ENCODE measurements at regions not wholly inside any gene's neighbourhood (a gene's known extent, or its start where the extent isn't known, plus 50 kb on each side); places are given as distances from the start of the nearest gene placed in this dataset.

GRCh38 chr7:18257711-18258110, 230.1 kb upstream of the PRPS1L1 start:
- no peak for TF ChIP-seq CTCF (conservative IDR thresholded peaks at IDR 0.05; ENCODE audit: low read depth in 2 of 2)
- TF ChIP-seq EZH2phosphoT487 (IDR thresholded peaks at IDR 0.05; ENCODE audit: unreplicated experiment): no peak
- TF ChIP-seq EZH2 (IDR thresholded peaks at IDR 0.05; ENCODE audit: low read depth, unreplicated experiment): no peak
- no peak for TF ChIP-seq CREB1 (CRISPR knock-in tag; IDR thresholded peaks at IDR 0.05; ENCODE audit: low read depth)
- TF ChIP-seq POLR2AphosphoS5 (IDR thresholded peaks at IDR 0.05; ENCODE audit: low read depth): no peak
- no peak for TF ChIP-seq ZNF331 (CRISPR knock-in tag; IDR thresholded peaks at IDR 0.05; ENCODE audit: low read depth)
- no peak for TF ChIP-seq STAT1 (IDR thresholded peaks at IDR 0.05; ENCODE audit: unreplicated experiment)
- TF ChIP-seq REST (IDR thresholded peaks at IDR 0.05; ENCODE audit: unreplicated experiment): no peak

Data from GM23338 (cell line).